ENCODE measurements at regions not wholly inside any gene's neighbourhood (a gene's known extent, or its start where the extent isn't known, plus 50 kb on each side); places are given as distances from the start of the nearest gene placed in this dataset.

DNA sequence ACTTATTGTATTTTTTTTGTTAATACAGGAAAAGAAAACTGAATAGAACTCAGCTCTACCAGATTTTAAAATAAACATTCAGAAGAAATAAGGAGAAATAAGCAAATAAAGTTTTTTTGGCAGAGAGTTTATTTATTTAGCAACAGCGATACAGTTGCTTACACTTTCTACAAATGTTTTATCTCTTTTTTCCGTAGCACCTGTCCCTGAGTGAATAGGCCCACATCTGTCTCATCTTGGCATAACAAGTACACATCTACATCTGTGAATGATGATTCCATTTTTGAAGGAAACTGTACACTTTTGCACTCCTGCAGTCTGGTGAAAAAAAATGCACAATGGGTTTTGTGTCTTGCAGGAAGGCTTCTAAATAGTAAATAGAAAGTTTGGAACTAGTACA, 783.6 kb upstream of the ZEB2 start:
- TF ChIP-seq, protein P1, sequence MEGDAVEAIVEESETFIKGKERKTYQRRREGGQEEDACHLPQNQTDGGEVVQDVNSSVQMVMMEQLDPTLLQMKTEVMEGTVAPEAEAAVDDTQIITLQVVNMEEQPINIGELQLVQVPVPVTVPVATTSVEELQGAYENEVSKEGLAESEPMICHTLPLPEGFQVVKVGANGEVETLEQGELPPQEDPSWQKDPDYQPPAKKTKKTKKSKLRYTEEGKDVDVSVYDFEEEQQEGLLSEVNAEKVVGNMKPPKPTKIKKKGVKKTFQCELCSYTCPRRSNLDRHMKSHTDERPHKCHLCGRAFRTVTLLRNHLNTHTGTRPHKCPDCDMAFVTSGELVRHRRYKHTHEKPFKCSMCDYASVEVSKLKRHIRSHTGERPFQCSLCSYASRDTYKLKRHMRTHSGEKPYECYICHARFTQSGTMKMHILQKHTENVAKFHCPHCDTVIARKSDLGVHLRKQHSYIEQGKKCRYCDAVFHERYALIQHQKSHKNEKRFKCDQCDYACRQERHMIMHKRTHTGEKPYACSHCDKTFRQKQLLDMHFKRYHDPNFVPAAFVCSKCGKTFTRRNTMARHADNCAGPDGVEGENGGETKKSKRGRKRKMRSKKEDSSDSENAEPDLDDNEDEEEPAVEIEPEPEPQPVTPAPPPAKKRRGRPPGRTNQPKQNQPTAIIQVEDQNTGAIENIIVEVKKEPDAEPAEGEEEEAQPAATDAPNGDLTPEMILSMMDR (IDR thresholded peaks at IDR 0.05; ENCODE audit: unreplicated experiment), result no peak
- DNase-seq (ENCODE audit: low spot score, unreplicated experiment), result no peak
- Mint-ChIP-seq H3K9me3 (ENCODE audit: low read depth) (no peaks in the 10 kb centered on the region), H3K27me3 (no peaks in the 10 kb centered on the region), H3K36me3 (ENCODE audit: insufficient read depth) (no peaks in the 10 kb centered on the region), H3K4me3 (ENCODE audit: low read depth) (no peak overlapping the region), H3K27ac (no peak overlapping the region), H3K4me1 (ENCODE audit: low read depth) (peaks cover 2% of the 10 kb centered on the region)

DNA sequence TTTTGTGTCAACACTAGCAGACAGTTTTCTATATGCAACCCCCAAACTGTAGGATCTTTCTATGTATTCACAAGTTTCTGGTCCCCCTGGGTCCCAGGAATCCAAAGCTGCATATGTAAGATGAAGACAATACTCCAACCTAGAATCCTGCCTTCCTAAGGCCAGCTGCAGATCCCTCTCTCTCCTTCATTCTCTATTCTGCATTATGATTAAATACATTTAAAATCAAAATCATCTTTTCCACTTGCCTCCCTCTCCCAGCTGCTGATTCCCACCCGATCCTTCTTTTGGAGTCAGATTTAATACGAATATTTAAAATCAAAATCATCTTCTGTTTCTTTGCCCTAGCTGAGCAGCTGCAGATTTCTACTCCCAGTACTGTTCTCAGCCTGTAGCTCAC, 783.0 kb upstream of the ZEB2 start:
- Mint-ChIP-seq H3K36me3 (ENCODE audit: insufficient read depth) (no peaks in the 10 kb centered on the region), H3K4me3 (ENCODE audit: low read depth) (no peak overlapping the region), H3K27ac (no peak overlapping the region), H3K4me1 (ENCODE audit: low read depth) (peaks cover 2% of the 10 kb centered on the region), H3K9me3 (ENCODE audit: low read depth) (no peaks in the 10 kb centered on the region), H3K27me3 (peaks cover 3% of the 10 kb centered on the region)
- TF ChIP-seq, protein P1 (IDR thresholded peaks at IDR 0.05; ENCODE audit: unreplicated experiment), result no peak
- DNase-seq (ENCODE audit: low spot score, unreplicated experiment), result no peak

DNA sequence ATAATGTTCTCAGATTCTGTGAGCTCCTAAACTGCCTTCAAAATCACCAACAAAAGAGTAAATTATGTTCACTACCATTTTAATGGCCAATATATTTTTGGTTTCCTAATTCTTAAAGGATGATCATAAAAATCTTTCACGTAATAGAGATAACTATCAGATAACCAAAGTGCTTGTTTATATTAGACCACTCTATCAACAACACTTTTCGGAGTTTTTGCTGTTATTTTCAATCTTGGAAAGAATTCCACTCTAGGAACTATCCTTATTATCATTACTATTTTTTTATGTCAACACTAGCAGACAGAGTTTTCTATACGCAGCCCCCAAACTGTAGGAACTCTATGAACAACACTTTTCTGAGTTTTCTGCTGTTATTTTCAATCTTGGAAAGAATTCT, 782.5 kb upstream of the ZEB2 start:
- TF ChIP-seq, protein P1 (IDR thresholded peaks at IDR 0.05; ENCODE audit: unreplicated experiment), result no peak
- no peak overlapping the region for H3K4me3 Mint-ChIP-seq (ENCODE audit: low read depth)
- peaks cover 3% of the 10 kb centered on the region for H3K27me3 Mint-ChIP-seq
- H3K4me1 Mint-ChIP-seq (ENCODE audit: low read depth), result peaks cover 2% of the 10 kb centered on the region
- no peaks in the 10 kb centered on the region for H3K9me3 Mint-ChIP-seq (ENCODE audit: low read depth)
- no peaks in the 10 kb centered on the region for H3K36me3 Mint-ChIP-seq (ENCODE audit: insufficient read depth)
- H3K27ac Mint-ChIP-seq, result no peak overlapping the region
- no peak for DNase-seq (ENCODE audit: low spot score, unreplicated experiment)

DNA sequence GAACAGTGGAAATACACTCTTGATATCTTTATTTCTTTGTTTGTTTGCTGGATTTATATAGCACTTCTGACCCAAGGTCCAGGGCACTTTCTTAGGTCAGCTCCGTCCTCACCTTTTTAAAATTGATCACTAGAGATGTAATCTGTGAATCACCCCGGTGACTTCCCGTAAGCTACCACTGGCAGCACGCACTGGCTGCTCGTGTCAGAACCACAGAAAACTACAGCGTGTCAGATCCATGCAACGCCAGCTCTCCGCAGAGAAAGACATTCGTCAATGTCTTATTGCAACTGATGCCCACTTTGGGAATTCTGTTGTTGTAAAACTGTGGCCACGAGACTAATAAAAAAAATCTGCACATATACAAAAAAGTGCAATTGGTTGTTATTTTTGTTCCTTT, 779.4 kb upstream of the ZEB2 start:
- no peaks in the 10 kb centered on the region for H3K36me3 Mint-ChIP-seq (ENCODE audit: insufficient read depth)
- no peak for DNase-seq (ENCODE audit: low spot score, unreplicated experiment)
- peaks cover 3% of the 10 kb centered on the region for H3K27me3 Mint-ChIP-seq
- H3K27ac Mint-ChIP-seq, result no peak overlapping the region
- no peaks in the 10 kb centered on the region for H3K9me3 Mint-ChIP-seq (ENCODE audit: low read depth)
- peaks cover 4% of the 10 kb centered on the region for H3K4me1 Mint-ChIP-seq (ENCODE audit: low read depth)
- H3K4me3 Mint-ChIP-seq (ENCODE audit: low read depth), result no peak overlapping the region
- TF ChIP-seq, protein P1 (IDR thresholded peaks at IDR 0.05; ENCODE audit: unreplicated experiment), result no peak

DNA sequence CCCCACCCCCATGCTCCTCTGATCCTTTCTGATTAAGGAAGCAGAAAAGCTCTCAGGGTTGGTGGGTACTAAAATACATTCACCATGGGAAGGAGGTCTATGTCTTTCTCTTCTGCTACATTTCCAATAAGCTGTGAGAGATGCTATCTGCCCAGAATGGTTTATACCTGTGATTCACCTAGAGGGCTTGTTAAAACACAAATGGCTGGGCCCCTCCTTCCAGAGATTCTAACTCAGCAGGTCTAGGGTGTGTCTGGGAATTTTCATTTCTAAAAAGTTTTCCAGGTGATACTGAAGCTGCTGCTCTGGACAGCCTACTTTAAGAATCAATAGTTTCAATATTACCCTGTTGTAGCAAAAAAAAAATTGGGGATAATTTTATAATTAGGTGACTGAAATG, 772.2 kb upstream of the ZEB2 start:
- Mint-ChIP-seq H3K4me1 (ENCODE audit: low read depth) (peaks cover 7% of the 10 kb centered on the region), H3K36me3 (ENCODE audit: insufficient read depth) (no peaks in the 10 kb centered on the region), H3K9me3 (ENCODE audit: low read depth) (no peaks in the 10 kb centered on the region), H3K4me3 (ENCODE audit: low read depth) (no peak overlapping the region), H3K27me3 (no peaks in the 10 kb centered on the region), H3K27ac (no peak overlapping the region)
- TF ChIP-seq, protein P1 (IDR thresholded peaks at IDR 0.05; ENCODE audit: unreplicated experiment), result no peak
- DNase-seq (ENCODE audit: low spot score, unreplicated experiment), result no peak

Data from progenitor cell of endocrine pancreas (in vitro differentiated cells).